CD14-positive monocyte (primary cell): ENCODE measurements at regions not wholly inside any gene's neighbourhood (a gene's known extent, or its start where the extent isn't known, plus 50 kb on each side); places are given as distances from the start of the nearest gene placed in this dataset.

Experiments
- DNase-seq, 3 donors: peaks; one replicate each; pipeline ENCODE4 v3.0.0-alpha.2; 2011 to 2022
- H2AFZ ChIP-seq: 2 replicates; pipeline ENCODE4 v1.6.0; 2012; ENCODE audit warnings: mild to moderate bottlenecking, low read depth, low read length, inconsistent platforms; ENCODE audit not compliant: insufficient read depth, poor library complexity, severe bottlenecking
- H3K27ac ChIP-seq, 2 donors: 1 replicate in 1 of 2; 2 replicates in 1 of 2; pipeline ENCODE4 v1.5.1; 2012 to 2013; ENCODE audit warnings: low read length in 2 of 2, control low read depth in 1 of 2, inconsistent platforms in 1 of 2, low read depth in 1 of 2, mild to moderate bottlenecking in 1 of 2
- H3K27me3 ChIP-seq, 2 donors: one replicate each; pipeline versions ENCODE4 v1.6.0 to v1.6.1; 2011 to 2013; ENCODE audit warnings: low read length in 2 of 2; ENCODE audit not compliant: control insufficient read depth in 2 of 2, insufficient read depth in 2 of 2
- H3K36me3 ChIP-seq, 2 donors: replicated peaks in 1 of 2; 1 replicate in 1 of 2; 2 replicates in 1 of 2; pipeline versions ENCODE4 v1.5.1 to v1.6.1; 2012 to 2013; ENCODE audit warnings: low read length in 2 of 2, control low read depth in 1 of 2, inconsistent platforms in 1 of 2, mild to moderate bottlenecking in 1 of 2; ENCODE audit not compliant: insufficient read depth in 2 of 2, control insufficient read depth in 1 of 2
- H3K4me1 ChIP-seq, 2 donors: 1 replicate in 1 of 2; 2 replicates in 1 of 2; pipeline versions ENCODE4 v1.5.1 to v1.6.1; 2012 to 2013; ENCODE audit warnings: low read length in 2 of 2, control low read depth in 1 of 2, inconsistent platforms in 1 of 2, mild to moderate bottlenecking in 1 of 2, moderate library complexity in 1 of 2; ENCODE audit not compliant: insufficient read depth in 2 of 2, control insufficient read depth in 1 of 2
- H3K4me2 ChIP-seq: replicated peaks from 2 replicates; pipeline ENCODE3; 2012; ENCODE audit warnings: low read length, moderate library complexity, mild to moderate bottlenecking; ENCODE audit not compliant: poor library complexity, severe bottlenecking; ENCODE audit errors: extremely low read depth
- H3K4me3 ChIP-seq, 3 experiments: fragments of 200-600 bp in 1 of 3; sonication (generic) in 1 of 3; replicated peaks in 1 of 3; 1 replicate in 2 of 3; 2 replicates in 1 of 3; pipeline ENCODE4 v1.5.1; 2011 to 2013; ENCODE audit warnings: low read length in 3 of 3, mild to moderate bottlenecking in 3 of 3, control low read depth in 2 of 3, low read depth in 2 of 3, inconsistent platforms in 1 of 3, moderate library complexity in 1 of 3
- H3K79me2 ChIP-seq: 2 replicates; pipeline ENCODE4 v1.6.0; 2012; ENCODE audit warnings: mild to moderate bottlenecking, control low read depth, inconsistent platforms, low read length, moderate library complexity; ENCODE audit not compliant: insufficient read depth
- H3K9ac ChIP-seq: 2 replicates; pipeline ENCODE4 v1.6.0; 2017; ENCODE audit warnings: low read length, mild to moderate bottlenecking; ENCODE audit not compliant: insufficient read depth, poor library complexity, severe bottlenecking
- H3K9me3 ChIP-seq, 2 donors: replicated peaks in 1 of 2; 1 replicate in 1 of 2; 2 replicates in 1 of 2; pipeline versions ENCODE4 v1.5.1 to v1.6.1; 2012 to 2013; ENCODE audit warnings: low read length in 2 of 2, control low read depth in 1 of 2; ENCODE audit not compliant: control insufficient read depth in 1 of 2, insufficient read depth in 1 of 2
- H4K20me1 ChIP-seq: 2 replicates; pipeline ENCODE4 v1.6.0; 2012; ENCODE audit warnings: mild to moderate bottlenecking, low read length, control low read depth, moderate library complexity; ENCODE audit not compliant: insufficient read depth
- H3K27ac Mint-ChIP-seq, 7 donors: one replicate each; pipeline ENCODE4 v1.8.0; 2020; ENCODE audit warnings: mild to moderate bottlenecking in 7 of 7, mixed read lengths in 7 of 7, moderate library complexity in 6 of 7, inconsistent platforms in 2 of 7
- H3K27me3 Mint-ChIP-seq, 3 donors: one replicate each; pipeline ENCODE4 v1.8.0; 2021 to 2022; ENCODE audit warnings: low read depth in 3 of 3, mild to moderate bottlenecking in 3 of 3, mixed read lengths in 3 of 3, moderate library complexity in 3 of 3, inconsistent platforms in 1 of 3
- H3K36me3 Mint-ChIP-seq, 2 donors: one replicate each; pipeline ENCODE4 v1.8.0; 2020; ENCODE audit warnings: mixed read lengths in 2 of 2, inconsistent platforms in 1 of 2, mild to moderate bottlenecking in 1 of 2
- H3K4me1 Mint-ChIP-seq: one replicate; pipeline ENCODE4 v1.8.0; 2020; ENCODE audit warnings: mild to moderate bottlenecking, mixed read lengths
- H3K4me3 Mint-ChIP-seq, 2 donors: one replicate each; pipeline ENCODE4 v1.8.0; 2020; ENCODE audit warnings: mild to moderate bottlenecking in 2 of 2, mixed read lengths in 2 of 2, moderate library complexity in 1 of 2
- H3K9me3 Mint-ChIP-seq, 7 donors: one replicate each; pipeline ENCODE4 v1.8.0; 2020 to 2022; ENCODE audit warnings: mixed read lengths in 7 of 7, mild to moderate bottlenecking in 6 of 7, moderate library complexity in 6 of 7, inconsistent platforms in 2 of 7
- WGBS: methylation state at CpG from one replicate; pipeline ENCODE4 v1.1.5; 2013; ENCODE audit warnings: missing lambda C conversion rate; ENCODE audit not compliant: insufficient coverage; 5-methylcytosine and 5-hydroxymethylcytosine counted together
- intact Hi-C, 2 donors: fragments of 100-400 bp; cut with micrococcal nuclease; formaldehyde crosslinking; loops; one replicate each; pipeline versions ENCODE4 v1.15.0 to v1.15.1; 2023
- TF ChIP-seq, protein P1 (sequence below): fragments of 200-600 bp; IDR thresholded peaks from one replicate; pipeline ENCODE4 v1.8.0; 2022; ENCODE audit warnings: antibody characterized with exemption, mild to moderate bottlenecking

DNA sequence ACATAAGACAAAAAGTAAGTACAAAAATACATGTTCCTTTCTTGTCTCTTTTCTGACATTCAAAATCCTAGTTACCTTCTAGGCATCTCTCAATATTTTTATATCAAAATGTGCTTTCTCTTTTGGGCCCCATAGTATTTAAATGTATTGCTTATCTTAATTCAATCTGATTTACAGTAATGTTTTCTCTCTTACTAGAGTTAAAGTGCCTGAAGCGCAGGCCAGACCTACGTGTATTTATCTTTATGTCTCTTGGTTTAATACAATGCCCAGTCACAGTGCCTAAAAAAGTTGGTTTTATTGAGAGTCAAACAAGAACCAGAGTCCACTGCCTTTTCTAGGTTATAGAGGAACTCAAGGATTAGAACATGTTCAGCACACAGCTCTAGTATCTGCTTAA, 64.3 kb downstream of the FANCF start:
- H3K27ac Mint-ChIP-seq = no peak overlapping the region
- Histone ChIP-seq H3K36me3 (no peaks in the 10 kb centered on the region), H3K4me3 (no peak overlapping the region), H3K4me1 (no peaks in the 10 kb centered on the region), H4K20me1 (no peaks in the 10 kb centered on the region), H3K4me2 (no peak overlapping the region), H3K27ac (no peak overlapping the region), H3K79me2 (no peaks in the 10 kb centered on the region), H3K9me3 (peaks cover 0 to 2% of the 10 kb centered on the region in 2 donors), H2AFZ (no peak overlapping the region), H3K9ac (no peak overlapping the region), H3K27me3 (no peaks in the 10 kb centered on the region)
- no CpG with 5 or more reads among the region's 2 CpGs for WGBS
- TF ChIP-seq, protein P1, sequence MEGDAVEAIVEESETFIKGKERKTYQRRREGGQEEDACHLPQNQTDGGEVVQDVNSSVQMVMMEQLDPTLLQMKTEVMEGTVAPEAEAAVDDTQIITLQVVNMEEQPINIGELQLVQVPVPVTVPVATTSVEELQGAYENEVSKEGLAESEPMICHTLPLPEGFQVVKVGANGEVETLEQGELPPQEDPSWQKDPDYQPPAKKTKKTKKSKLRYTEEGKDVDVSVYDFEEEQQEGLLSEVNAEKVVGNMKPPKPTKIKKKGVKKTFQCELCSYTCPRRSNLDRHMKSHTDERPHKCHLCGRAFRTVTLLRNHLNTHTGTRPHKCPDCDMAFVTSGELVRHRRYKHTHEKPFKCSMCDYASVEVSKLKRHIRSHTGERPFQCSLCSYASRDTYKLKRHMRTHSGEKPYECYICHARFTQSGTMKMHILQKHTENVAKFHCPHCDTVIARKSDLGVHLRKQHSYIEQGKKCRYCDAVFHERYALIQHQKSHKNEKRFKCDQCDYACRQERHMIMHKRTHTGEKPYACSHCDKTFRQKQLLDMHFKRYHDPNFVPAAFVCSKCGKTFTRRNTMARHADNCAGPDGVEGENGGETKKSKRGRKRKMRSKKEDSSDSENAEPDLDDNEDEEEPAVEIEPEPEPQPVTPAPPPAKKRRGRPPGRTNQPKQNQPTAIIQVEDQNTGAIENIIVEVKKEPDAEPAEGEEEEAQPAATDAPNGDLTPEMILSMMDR = no peak
- peaks cover 0 to 7% (median 4%) of the 10 kb centered on the region in 7 donors for H3K9me3 Mint-ChIP-seq
- H3K36me3 Mint-ChIP-seq = no peaks in the 10 kb centered on the region
- no peak overlapping the region for H3K4me3 Mint-ChIP-seq
- intact Hi-C loops = no loop called here
- DNase-seq = no peak
- H3K4me1 Mint-ChIP-seq = no peaks in the 10 kb centered on the region
- peaks cover 0 to 5% (median 1%) of the 10 kb centered on the region in 3 donors for H3K27me3 Mint-ChIP-seq

DNA sequence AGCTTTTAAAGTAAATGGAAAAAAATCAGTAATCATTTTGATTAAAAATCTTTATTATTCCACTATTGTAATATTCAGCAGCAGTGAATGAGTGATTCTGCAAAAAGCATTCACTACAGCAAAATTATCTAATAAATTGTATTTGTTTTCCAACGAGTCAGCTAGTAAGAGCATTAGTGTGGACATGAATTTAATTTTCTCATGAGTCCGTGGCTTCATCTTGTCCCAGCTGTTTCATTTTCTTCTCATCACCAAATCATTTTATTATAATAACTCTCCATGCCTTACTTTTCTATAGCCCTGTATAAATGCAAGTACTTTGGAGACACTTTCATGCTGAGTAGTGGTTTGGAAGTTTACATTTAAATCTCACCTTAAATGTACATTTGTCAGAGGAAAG, 66.2 kb downstream of the FANCF start:
- Histone ChIP-seq H3K4me3 (no peak overlapping the region), H3K4me2 (no peak overlapping the region), H2AFZ (no peak overlapping the region), H3K9ac (no peak overlapping the region), H3K36me3 (no peaks in the 10 kb centered on the region), H3K4me1 (no peaks in the 10 kb centered on the region), H3K9me3 (no peaks in the 10 kb centered on the region), H3K79me2 (no peaks in the 10 kb centered on the region), H3K27ac (no peak overlapping the region), H3K27me3 (no peaks in the 10 kb centered on the region), H4K20me1 (no peaks in the 10 kb centered on the region)
- intact Hi-C loops = no loop called here
- H3K4me3 Mint-ChIP-seq = no peak overlapping the region
- H3K4me1 Mint-ChIP-seq = no peaks in the 10 kb centered on the region
- no peaks in the 10 kb centered on the region for H3K36me3 Mint-ChIP-seq
- WGBS = no CpG with 5 or more reads among the region's 2 CpGs
- H3K9me3 Mint-ChIP-seq = peaks cover 0 to 2% (median 0%) of the 10 kb centered on the region in 7 donors
- DNase-seq = no peak
- H3K27ac Mint-ChIP-seq = no peak overlapping the region
- H3K27me3 Mint-ChIP-seq = peaks cover 1 to 3% (median 2%) of the 10 kb centered on the region in 3 donors
- TF ChIP-seq, protein P1 = no peak
